IPS-NIHi11 (cell line): ENCODE measurements at regions not wholly inside any gene's neighbourhood (a gene's known extent, or its start where the extent isn't known, plus 50 kb on each side); places are given as distances from the start of the nearest gene placed in this dataset.

Experiments
- DNase-seq: peaks from one replicate; pipeline ENCODE4 v3.0.0; 2012; ENCODE audit warnings: mixed read lengths, low spot score

DNA sequence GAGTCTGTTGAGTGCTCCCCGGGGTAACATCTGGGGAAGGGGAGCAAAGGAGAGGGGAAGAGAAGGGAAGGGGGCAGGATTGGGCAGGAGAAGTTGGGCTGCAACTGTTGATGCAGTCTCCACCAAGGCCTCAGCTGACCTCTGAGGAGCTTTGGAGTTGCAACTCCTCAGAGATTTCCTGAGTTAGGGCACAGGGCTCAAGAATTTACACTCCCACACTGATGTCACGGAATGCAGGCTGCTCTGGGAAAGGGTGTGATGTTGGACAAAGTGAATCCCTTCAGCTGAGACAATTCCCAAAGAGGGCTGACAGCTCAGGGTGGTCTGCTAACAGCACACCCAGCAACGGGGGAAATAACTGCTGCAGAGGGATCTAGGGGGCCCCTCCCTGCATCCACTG lies 295.6 kb downstream of the PCNX1 start:
- no peak for DNase-seq

DNA sequence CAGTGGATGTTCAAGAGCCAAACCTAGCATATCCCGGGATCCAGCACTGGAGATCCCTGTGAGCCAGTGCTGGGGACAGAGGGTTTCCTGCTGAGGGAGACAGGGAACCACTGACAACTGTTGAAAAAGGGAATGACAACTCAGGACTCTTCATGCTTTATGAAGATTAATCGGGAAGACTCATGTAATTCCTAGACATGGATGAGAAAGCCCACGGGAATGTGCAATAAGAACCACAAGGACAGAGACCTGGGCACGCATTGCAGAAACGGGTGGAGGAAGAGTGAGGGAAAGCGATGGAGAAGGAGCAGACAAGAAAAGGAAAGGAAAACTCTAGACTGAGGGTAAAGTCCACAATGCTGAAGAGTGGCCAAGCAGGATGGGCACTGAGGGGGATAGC lies 296.0 kb downstream of the PCNX1 start:
- DNase-seq, result no peak

DNA sequence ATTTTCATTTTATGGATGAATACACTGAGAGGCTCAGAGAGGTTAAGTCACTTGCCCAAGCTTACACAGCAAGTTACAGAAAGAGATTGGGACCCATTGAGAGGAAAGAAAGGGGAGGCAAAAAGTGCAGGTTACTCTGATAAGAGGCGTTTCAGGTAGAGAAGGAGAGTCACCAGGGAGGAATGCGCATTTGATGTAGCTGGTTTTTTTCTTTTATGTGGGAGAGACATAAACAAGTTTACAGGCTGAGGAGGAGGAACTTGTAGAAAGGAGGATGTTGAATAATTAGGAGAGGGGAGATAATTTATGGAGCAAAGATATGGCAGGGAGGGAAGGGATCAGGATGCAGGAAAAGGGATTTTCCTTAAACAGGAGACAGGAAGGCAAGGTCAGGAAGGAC lies 297.0 kb downstream of the PCNX1 start:
- no peak for DNase-seq

DNA sequence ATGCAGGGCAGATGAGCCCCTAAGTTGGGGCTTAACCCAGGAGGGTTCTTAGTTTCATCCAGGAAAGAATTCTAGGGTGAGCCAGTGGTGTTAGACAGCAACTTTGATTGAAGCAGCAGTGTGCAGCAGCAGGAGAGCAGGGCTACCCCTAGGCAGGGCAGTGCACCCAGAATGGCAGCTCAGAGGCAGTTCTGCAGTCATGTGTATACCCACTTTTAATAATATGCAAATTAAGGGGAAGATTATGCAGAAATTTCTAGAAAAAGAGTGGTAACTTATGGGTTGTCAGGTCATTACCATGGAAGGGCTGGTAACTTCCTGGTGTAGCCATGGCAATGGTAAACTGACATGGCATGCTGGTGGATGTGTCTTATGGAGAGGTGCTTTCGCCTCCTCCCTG lies 297.5 kb downstream of the PCNX1 start:
- no peak for DNase-seq

DNA sequence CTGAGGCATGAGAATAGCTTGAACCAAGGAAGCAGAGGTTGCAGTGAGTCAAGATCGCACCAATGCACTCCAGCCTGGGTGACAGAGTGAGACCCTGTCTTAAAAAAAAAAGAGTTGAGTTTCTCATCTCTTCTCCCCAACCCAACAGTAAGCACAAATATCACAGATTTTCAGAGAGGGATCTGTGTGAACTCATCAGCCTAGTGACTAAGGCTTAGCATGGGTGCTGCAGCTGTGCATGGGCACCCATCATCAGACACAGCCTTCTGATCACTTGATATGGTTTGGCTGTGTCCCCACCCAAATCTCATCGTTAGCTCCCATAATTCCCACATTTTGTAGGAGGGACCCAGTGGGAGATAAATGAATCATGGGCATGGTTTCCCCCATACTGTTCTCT lies 298.9 kb downstream of the PCNX1 start:
- no peak for DNase-seq

DNA sequence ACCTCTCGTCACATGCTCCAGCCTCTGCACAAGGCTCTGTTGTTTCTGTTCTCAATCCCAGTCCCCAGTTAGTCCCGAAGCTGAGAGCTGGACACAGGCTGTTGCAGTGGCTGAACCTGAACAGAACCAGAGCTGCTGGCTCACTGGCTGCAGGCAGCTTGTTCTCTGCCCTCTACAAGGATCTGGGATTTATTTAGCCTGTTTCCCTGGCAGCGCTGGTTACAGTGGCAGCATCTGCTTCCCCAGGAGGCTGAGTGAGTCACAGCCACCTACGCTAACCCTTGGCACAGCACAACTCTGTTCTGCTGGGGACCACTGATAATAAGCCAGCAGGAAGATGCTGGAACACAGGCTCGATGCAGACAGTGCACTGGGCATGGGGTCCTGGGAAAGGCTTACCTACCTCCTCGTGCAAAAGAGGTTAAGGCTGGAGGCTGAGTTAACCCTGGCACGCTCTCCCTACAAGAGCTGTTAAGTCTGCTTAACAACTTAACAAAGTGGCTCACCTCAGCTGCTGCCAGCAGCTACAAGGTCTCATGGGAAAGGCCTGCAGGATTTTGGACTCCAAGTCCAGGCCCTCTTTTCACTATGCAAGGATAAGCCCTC lies 299.6 kb downstream of the PCNX1 start:
- no peak for DNase-seq

DNA sequence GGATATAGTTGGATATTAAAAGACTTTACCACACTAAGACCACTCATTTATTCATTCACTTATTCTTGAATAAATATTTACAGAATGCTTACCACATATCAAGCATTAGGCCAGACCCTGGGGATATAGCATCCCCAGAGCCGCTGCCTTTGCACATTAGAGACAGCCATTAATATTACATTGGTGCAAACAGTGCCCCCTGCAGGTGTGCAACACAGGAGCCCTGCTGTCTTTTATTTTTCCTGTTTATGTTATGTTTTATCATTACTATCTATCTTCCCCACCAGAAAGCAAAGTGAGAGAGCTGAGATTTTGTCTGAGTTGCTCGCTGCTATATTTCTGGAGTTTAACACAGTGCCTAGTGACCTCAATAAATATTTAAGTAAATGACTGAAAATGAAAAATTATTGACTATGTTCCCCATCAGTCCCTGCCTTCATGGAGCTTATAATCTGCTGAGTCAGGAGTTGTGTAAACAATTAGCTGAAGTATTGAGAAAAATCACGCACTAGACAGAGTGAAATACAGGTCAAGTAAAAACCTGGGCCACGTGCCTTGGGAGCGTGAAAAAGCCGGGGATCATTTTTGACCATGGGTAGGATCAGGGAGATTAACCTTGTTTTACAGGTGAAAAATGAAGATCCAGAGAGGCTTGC lies 301.6 kb downstream of the PCNX1 start:
- no peak for DNase-seq

DNA sequence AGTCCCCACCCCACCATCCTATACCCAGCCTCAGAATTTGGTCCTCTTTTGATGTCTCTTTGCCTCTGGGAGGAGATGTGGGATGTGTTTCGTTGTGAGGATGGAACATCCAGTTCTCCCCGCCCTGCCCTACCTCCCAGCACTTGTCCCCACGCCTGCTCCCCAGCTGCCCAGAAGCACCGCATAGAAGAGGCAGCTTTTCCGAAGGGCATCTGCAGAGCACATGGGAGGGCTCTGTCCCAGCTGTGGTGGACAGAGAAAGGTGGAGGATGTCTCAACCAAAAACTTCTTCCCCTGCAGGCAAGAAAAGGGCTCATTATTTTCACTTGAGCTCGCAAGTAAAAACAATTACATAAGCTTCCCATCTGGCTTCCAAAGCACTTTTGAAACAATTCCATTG lies 302.6 kb downstream of the PCNX1 start:
- DNase-seq, result no peak

DNA sequence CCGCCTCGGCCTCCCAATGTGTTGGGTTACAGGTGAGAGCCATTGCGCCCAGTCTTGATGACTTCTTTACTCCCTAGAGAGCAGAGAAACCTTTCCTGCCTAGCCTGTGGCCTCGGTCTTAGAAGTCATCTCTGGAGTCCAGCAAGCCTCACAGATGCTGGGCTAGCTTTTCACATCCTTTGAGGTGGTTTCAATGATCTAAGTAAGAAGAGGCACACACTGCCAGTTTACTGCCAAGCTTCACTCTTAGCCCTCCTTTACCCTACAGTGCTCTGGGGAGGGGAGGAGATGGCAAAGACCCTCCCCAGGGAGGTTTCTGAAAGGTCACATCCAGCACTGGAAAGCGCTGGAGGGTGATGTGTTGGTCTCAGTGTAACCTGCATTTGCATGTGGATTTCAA lies 304.8 kb downstream of the PCNX1 start:
- DNase-seq, result no peak

DNA sequence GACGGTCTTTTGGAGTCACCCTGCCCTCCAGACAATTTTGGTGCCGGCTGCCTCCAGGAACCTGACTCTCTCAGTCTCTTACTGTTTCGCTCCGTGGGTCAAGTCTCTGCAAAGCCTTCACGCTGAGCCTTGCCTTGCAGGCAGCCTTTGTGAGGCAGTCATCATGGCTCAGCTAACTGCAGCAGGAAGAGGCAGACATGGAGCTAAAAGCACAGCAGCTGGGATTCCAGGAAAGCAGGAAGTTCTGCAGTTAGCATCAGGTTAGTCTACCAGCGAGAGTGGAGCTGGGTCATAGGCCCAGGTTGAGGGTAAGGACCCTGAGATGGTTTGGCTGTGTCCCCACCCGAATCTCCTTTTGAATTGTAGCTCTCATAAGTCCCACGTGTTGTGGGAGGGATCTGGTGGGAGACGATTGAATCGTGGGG lies 305.4 kb downstream of the PCNX1 start:
- DNase-seq, result no peak

DNA sequence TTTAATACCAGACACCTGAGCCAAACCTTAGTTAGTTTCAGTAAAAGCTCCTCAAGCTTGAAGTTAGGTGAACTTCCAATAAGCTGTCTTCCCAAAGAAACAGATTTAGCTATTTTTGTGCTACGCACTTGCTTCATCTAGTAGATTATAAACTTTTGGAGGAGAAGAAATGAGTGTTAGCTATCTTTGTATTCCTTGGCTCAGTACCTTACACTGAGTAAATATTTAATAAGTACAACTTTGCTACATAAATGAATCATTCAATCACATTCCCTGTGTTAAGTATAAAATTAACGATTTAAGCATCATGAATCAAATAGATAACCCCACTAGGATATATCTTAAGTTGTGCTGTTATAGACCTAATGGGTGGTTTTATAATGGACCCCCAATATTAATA lies 307.0 kb downstream of the PCNX1 start:
- no peak for DNase-seq

DNA sequence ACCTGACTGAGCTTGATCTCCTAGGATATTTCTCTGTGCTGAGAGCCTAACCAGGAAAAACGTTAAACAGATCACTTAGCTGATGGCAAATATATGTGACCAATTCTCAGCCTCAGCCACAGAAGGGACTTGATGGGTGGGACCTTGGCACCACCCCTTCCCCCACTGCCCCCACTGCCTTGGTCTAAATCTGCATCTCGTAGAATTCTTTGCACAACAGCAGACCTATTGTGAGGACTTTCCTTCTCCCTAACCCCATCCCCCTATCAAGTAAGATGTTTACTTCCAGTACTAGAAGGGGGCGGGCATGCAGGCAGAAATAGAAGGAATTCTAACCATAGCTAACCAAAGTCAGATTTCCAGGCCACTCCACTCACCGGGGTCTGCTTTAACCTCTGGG lies 313.2 kb downstream of the PCNX1 start:
- DNase-seq, result peak; percentile 31

DNA sequence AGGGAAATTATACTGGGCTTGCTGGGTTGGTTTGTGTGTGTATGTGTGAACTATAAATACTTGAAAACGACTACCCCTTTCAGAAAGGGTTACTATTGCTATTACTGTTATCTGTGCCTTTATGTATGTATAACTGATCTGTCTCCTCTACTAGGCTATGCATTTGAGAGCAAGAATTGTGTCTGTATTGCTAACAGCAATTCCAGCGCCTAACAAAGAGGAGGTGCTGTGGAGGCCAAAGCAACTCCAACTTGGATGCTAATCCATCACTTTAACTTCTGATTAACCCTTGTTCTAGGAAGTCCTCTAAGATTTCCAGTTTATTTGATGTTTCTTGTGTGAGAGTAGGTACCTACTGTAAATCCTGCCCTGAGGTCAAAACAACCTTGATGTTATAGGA lies 313.9 kb downstream of the PCNX1 start:
- no peak for DNase-seq

DNA sequence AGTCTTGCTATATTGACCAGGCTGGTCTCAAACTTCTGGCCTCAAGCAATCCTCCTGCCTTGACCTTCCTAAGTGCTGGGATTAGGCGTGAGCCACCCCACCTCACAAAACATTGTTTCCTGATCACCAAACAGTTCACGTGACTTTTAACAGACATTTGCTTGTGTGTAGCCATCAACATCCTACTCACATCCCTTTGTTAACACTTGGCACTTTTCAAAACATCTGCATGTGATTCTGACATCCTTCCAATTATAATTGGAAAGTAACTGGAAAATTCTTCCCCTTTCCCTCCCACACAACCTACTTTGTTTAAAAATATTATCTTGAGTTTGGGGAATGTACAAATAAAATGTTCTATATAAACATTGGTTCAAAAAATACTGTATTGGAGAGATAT lies 317.9 kb downstream of the PCNX1 start:
- DNase-seq, result no peak

DNA sequence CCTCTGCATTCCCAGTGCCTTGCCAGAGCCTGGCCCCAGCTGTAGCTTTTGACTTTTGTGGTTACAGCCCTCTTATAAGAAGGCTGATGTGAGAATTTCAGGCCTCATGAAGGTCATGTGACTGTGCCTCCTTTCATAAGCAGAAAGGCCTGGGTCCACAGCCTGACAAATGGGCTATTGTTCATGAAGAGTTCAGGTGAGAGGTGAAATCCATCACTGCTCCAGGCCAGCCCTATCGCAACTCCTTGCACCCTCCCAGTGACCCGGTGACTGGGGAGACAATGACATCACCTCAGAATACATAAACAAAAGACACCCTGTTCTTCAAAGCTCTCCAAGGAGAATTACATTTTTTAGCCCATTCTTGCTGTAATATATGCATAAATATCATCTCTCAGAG lies 321.5 kb downstream of the PCNX1 start:
- DNase-seq, result no peak

DNA sequence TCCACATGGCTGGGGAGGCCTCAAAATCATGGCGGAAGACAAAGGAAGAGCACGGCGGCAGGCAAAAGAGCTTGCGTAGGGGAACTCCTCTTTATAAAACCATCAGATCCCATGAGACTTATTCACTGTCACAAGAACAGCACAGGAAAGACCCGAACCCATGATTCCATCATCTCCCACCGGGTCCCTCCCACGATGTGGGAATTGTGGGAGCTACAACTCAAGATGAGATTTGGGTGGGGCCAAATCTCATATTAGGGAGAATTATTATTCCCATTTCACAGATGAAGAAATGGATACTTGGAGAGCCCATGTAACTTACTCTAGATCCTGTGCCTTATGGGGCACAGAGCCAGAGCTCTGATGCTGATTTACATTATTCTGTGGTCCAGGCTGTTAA lies 322.6 kb downstream of the PCNX1 start:
- no peak for DNase-seq

DNA sequence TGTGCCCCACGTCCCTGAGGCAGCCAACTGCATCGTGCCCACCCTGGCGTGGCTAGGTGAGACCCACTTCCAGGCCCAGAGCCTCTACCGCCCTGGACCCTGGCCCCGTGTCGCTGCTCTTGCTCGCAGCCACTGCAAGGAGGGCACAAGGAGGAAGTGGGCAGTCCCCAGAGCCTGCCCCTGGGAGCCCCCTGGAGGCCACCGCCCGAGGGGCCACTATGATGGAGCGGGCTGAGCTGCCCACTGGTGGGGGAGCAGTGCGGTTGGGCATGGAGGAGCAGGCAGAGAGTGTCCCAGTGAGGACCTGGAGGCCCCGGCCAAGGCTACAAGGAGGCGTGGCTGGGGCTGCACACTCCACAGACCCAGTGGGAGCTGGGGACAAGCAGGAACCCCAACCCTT lies 323.6 kb downstream of the PCNX1 start:
- peak; percentile 29 for DNase-seq

DNA sequence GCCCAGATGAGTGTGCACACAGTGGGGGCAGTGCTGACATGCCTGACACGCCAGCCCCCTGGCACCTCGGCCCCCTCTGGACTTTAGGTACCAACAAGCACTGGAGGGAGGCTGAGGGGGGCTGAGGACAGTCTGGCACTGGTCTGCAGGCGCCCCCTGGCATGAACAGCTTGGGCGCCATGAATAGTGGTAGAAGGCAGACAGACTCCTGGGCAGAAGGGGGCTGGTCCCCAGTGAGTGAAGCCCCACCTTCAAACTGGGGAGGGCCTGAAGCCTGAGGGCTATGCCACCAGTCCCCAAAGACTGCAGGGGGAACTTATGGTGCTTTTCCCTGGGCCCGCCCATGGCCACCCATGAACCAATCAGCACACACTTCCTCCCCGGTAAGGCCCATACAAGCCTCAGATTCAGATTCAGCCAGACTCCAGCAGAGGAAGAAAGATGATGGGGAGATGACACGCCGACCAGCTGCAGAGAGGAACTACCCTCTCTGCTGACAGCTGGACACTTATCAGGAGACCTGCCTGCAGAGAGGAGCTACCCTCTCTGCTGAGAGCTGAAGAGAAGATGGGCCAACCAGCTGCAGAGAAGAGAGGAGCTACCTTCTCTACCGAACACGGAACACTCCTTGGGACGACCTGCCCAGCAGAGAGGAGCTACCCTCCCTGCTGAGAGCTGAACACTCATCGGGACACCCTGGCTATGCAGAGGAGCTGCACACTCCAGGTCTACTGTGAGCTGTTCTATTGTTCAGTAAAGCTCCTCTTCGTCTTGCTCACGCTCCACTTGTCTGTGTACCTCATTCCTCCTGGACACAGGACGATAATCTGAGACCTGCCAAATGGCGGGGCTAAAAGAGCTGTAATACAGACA lies 324.5 kb downstream of the PCNX1 start:
- DNase-seq, result peak; percentile 27

DNA sequence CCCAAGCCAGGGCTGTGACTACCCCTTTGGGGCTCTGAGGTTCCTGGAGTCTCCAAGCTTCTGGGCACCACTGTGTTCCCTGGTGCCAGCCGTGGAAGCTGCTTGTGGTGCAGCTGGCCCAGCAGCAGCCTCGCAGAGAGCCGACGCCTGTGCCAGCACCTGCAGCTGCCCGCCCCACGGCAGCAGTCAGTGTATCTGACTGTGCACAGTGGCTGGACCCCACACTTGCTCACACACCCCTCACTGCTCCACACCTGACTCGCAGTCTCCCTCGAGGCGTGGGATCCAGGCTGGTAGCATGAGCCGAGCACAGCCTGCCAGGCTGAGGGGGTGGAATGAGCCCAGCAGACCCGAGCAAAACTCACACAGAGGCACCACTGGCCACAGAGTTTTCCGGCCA lies 325.2 kb downstream of the PCNX1 start:
- no peak for DNase-seq

DNA sequence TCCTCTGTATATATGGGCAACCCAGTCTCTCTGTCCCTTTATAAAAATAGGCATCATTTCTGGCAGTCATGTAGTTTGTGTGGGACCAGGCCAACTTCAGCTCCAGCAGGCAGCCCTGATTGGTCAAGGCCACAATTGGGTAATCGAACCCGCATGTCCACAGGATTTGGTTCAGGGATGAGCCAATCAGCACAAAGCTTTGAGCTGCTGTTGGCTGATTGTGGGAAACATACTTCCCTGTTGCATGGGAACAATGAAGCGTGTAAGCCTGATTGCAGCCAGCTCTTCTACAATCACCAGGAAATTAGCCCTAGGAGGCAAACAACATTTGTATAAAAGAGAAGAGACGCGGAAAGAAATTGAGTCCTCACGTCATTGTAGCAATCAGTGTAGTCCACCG lies 328.6 kb downstream of the PCNX1 start:
- peak; percentile 42 for DNase-seq

DNA sequence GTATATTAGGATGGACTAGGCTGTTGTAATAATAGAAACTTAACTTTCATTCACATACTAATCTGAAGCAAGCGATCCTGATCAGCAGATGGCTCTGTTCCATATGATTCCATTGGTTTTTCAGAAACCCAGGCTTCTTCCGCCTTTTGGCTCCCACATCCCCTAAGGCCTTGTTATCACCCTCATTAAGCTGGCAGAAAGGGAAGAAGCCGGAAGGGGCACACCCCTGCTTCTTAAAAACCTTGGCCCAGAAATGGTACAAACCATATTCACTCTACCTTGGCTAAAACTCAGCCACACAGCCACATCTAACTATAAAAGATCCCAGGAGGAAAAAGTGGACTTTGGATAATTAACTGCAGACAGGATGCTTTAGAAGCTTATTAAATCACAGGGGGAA lies 329.2 kb downstream of the PCNX1 start:
- no peak for DNase-seq

DNA sequence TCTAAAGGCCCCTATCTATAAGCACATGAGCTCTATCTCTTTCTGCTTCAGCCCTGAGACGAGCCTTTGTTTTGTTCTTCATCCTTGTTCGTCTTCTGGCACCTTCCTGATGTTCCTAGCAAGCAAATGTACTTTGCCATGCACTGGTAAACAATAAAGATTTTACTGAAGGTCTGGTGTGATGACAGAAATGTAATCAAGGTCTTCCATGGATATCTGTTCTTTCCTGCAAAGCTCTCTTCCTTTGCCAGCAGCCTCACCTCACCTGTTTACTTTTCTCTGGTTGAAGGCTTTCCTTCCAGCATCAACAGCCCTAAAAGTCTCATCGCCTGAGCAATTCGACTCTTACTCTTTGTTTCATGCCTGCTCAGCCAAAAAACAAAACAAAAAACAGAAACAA lies 330.3 kb downstream of the PCNX1 start:
- DNase-seq, result no peak

DNA sequence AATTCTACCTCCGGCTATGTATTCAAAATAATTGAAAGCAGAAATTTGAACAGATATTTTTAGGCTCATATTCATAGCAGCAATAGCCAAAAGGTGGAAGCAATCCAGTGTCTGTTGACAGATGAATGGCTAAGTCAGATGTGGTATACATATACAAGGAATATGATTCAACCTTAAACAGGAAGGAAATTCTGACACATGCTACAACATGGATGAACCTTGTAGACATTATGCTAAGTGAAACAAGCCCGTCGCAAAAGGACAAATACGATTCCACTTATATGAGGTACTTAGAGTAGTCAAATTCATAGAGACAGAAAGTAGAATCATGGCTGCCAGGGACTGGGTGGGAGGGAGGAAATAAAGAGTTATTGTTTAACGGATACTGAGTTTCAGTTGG lies 331.6 kb downstream of the PCNX1 start:
- DNase-seq, result no peak
